GM12891 (cell line): ENCODE measurements at regions not wholly inside any gene's neighbourhood (a gene's known extent, or its start where the extent isn't known, plus 50 kb on each side); places are given as distances from the start of the nearest gene placed in this dataset.

Source experiments
- POLR2A ChIP-seq: IDR thresholded peaks from 2 replicates; pipeline ENCODE4 v1.6.1; 2011; ENCODE audit warnings: low read depth, low read length, control low read depth
- POLR2AphosphoS5 ChIP-seq: IDR thresholded peaks from 2 replicates; pipeline ENCODE4 v1.6.1; 2011; ENCODE audit warnings: low read depth, low read length, control low read depth
- TAF1 ChIP-seq: IDR thresholded peaks from 2 replicates; pipeline ENCODE4 v1.6.1; 2011; ENCODE audit warnings: low read depth, low read length, control low read depth

GRCh38 chr3:68336042-68336441, 596.3 kb downstream of the TAFA4 start:
- TF ChIP-seq TAF1 (no peak), POLR2AphosphoS5 (no peak), POLR2A (no peak)
